ENCODE measurements at regions not wholly inside any gene's neighbourhood (a gene's known extent, or its start where the extent isn't known, plus 50 kb on each side); places are given as distances from the start of the nearest gene placed in this dataset.

DNA sequence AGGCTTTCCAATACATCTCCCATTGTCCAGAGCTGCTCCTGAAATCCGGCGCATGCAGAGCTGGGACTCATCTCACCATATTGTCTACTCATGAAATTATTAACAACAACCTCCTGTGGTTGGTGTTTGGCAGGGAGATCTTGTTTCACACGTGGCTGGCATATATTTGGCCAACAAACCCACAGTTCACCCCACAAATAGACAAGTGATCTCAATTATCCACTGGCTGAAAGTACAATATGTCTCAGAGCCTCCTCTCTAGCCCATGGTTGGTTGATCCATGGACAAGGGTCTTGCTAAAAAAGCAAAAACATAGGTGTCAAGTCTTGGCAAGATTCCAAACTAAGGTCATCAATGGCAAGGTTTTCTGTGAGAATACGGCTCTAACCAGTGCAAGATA, 386.9 kb downstream of the ETS1 start:
- Histone ChIP-seq H3K27me3 (ENCODE audit: control insufficient read depth in 1 of 2, insufficient read depth in 2 of 2, low read length in 1 of 2) (peaks cover 0 to 2% of the 10 kb centered on the region in 2 donors), H3K4me3 (ENCODE audit: low read length in 2 of 2) (no peak overlapping the region), H3K27ac (ENCODE audit: low read depth in 1 of 2, low read length in 2 of 2) (no peak overlapping the region), H3K4me1 (ENCODE audit: control insufficient read depth in 1 of 2, insufficient read depth in 2 of 2, low read length in 2 of 2) (no peaks in the 10 kb centered on the region), H3K36me3 (ENCODE audit: control insufficient read depth in 1 of 2, insufficient read depth in 2 of 2, low read length in 1 of 2) (no peaks in the 10 kb centered on the region), H3K9me3 (ENCODE audit: control insufficient read depth, low read length) (no peaks in the 10 kb centered on the region)
- ATAC-seq (ENCODE audit: low FRiP score) (no peak), DNase-seq (no peak)
- intact Hi-C loops (cut with DNase I): no loop called here
- WGBS, 2 donors: 72 to 79% methylated on average over 4 of the region's 4 CpGs

DNA sequence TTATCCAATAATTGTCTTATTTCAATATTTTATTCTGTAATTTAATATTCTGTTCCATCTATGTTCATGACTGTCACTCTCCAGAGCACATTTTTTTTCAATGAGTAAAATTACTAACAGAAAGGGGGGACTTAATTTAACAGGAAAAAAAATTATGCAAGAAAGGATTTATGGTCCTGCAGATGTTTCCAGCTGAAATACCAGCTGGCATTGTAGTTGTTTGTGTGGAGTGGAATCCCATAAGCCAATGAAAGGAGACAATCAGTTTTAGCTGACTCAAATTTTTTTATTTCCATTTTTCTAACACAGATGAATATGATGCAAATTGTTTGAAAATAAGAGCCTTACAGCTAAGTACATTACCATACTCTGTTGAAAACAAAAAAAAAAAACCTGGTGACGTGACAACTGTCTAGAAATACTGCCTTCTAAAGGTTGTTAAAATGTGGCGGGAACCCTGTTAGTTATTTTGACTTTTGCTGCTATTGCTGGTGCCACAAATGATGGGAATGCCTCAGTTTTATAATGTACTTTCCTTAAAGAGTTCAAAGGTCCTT, 389.1 kb downstream of the ETS1 start:
- Histone ChIP-seq H3K9me3 (ENCODE audit: control insufficient read depth, low read length) (no peaks in the 10 kb centered on the region), H3K4me3 (ENCODE audit: low read length in 2 of 2) (no peak overlapping the region), H3K36me3 (ENCODE audit: control insufficient read depth in 1 of 2, insufficient read depth in 2 of 2, low read length in 1 of 2) (no peaks in the 10 kb centered on the region), H3K4me1 (ENCODE audit: control insufficient read depth in 1 of 2, insufficient read depth in 2 of 2, low read length in 2 of 2) (no peaks in the 10 kb centered on the region), H3K27ac (ENCODE audit: low read depth in 1 of 2, low read length in 2 of 2) (no peak overlapping the region), H3K27me3 (ENCODE audit: control insufficient read depth in 1 of 2, insufficient read depth in 2 of 2, low read length in 1 of 2) (peaks cover 0 to 2% of the 10 kb centered on the region in 2 donors)
- ATAC-seq (ENCODE audit: low FRiP score) (no peak), DNase-seq (no peak)
- 88 to 89% methylated on average over 2 of the region's 2 CpGs for WGBS, 2 donors
- intact Hi-C loops (cut with DNase I): no loop called here

DNA sequence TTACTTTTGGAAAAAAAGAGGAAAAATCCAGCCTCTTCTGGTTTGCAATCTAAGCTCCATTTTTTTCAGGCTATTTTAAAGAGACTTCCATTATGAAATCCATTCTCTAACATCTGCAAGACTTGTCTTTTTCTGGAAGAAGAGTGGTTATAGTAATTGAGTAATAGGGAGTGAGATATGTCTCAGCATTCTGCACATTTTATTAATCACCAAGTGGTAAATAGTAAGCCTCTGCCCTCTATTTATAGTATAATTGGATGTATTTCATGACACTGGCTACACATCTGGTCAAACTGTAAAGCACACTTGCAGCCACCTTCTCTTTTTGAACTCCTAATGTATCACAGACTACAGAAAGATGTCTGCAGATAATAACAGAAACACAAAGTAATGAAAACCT, 391.1 kb downstream of the ETS1 start:
- DNase-seq: no peak
- no peak overlapping the region for H3K4me3 ChIP-seq (ENCODE audit: low read length in 2 of 2)
- H3K27me3 ChIP-seq (ENCODE audit: control insufficient read depth in 1 of 2, insufficient read depth in 2 of 2, low read length in 1 of 2): peaks cover 0 to 2% of the 10 kb centered on the region in 2 donors
- H3K36me3 ChIP-seq (ENCODE audit: control insufficient read depth in 1 of 2, insufficient read depth in 2 of 2, low read length in 1 of 2): no peaks in the 10 kb centered on the region
- intact Hi-C loops (cut with DNase I): no loop called here
- no peak for ATAC-seq (ENCODE audit: low FRiP score)
- no peak overlapping the region for H3K27ac ChIP-seq (ENCODE audit: low read depth in 1 of 2, low read length in 2 of 2)
- H3K9me3 ChIP-seq (ENCODE audit: control insufficient read depth, low read length): no peaks in the 10 kb centered on the region
- no peaks in the 10 kb centered on the region for H3K4me1 ChIP-seq (ENCODE audit: control insufficient read depth in 1 of 2, insufficient read depth in 2 of 2, low read length in 2 of 2)

DNA sequence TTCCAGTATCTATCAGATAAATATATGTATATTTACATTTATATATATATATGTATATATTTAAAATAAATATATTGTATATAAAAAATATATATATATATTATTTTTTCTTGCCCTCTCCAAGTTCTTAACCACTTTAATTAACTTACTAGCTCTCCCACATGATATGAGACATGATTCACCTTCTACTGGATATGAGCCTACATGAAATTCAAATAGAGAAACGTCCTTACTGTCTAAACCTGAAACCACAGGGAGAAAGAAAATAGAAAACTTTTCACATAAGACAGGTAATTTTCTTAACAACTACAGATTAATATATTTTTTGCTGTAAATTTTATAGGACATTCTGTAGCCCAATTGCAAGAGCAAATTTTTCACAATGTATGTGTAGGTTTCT, 391.6 kb downstream of the ETS1 start:
- Histone ChIP-seq H3K36me3 (ENCODE audit: control insufficient read depth in 1 of 2, insufficient read depth in 2 of 2, low read length in 1 of 2) (no peaks in the 10 kb centered on the region), H3K4me3 (ENCODE audit: low read length in 2 of 2) (no peak overlapping the region), H3K9me3 (ENCODE audit: control insufficient read depth, low read length) (no peaks in the 10 kb centered on the region), H3K27me3 (ENCODE audit: control insufficient read depth in 1 of 2, insufficient read depth in 2 of 2, low read length in 1 of 2) (peaks cover 0 to 1% of the 10 kb centered on the region in 2 donors), H3K4me1 (ENCODE audit: control insufficient read depth in 1 of 2, insufficient read depth in 2 of 2, low read length in 2 of 2) (no peaks in the 10 kb centered on the region), H3K27ac (ENCODE audit: low read depth in 1 of 2, low read length in 2 of 2) (no peak overlapping the region)
- 75 to 89% methylated on average over 1 of the region's 1 CpG for WGBS, 2 donors
- DNase-seq (no peak), ATAC-seq (ENCODE audit: low FRiP score) (no peak)
- intact Hi-C loops (cut with DNase I): no loop called here

DNA sequence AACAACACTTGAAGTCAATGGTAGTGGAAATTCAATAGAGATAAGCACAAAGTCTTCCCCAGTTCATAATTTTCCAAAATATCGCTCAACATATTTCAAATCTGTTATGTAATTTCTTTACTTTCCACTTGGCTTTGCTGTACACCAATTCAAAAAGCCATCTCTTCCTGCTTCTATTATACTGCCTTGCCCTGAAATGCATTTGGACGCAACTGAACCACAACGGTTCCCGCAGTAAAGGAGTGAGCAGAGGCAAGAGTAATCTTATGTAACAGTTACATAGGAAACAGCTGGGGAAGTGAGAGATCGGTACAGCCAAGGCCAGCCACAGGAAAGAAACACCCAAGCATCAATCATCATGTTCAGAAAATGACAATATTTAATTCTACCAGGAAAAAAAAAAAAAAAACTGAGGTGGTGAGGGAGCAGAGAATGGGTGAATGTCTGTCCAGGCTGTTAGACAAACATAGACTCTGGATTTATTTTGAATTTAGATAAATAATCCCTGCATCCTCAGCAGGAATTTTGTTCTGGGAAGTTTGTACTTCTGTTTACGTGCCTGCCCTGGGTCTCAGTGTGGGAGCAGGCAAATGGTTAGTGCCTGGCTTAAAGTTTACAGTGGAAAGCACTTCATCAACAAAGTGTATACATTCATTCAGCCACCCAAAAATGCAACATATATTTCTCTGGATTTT, 392.2 kb downstream of the ETS1 start:
- H3K27ac ChIP-seq (ENCODE audit: low read depth in 1 of 2, low read length in 2 of 2): no peak overlapping the region
- no peaks in the 10 kb centered on the region for H3K4me1 ChIP-seq (ENCODE audit: control insufficient read depth in 1 of 2, insufficient read depth in 2 of 2, low read length in 2 of 2)
- no peak overlapping the region for H3K4me3 ChIP-seq (ENCODE audit: low read length in 2 of 2)
- no peaks in the 10 kb centered on the region for H3K27me3 ChIP-seq (ENCODE audit: control insufficient read depth in 1 of 2, insufficient read depth in 2 of 2, low read length in 1 of 2)
- ATAC-seq (ENCODE audit: low FRiP score): peak; percentile 75
- no peaks in the 10 kb centered on the region for H3K9me3 ChIP-seq (ENCODE audit: control insufficient read depth, low read length)
- H3K36me3 ChIP-seq (ENCODE audit: control insufficient read depth in 1 of 2, insufficient read depth in 2 of 2, low read length in 1 of 2): no peaks in the 10 kb centered on the region
- 46 to 54% methylated on average over 6 of the region's 6 CpGs for whole genome bisulfite sequencing, 2 donors
- no peak for DNase-seq
- intact Hi-C loops (cut with DNase I): no loop called here

DNA sequence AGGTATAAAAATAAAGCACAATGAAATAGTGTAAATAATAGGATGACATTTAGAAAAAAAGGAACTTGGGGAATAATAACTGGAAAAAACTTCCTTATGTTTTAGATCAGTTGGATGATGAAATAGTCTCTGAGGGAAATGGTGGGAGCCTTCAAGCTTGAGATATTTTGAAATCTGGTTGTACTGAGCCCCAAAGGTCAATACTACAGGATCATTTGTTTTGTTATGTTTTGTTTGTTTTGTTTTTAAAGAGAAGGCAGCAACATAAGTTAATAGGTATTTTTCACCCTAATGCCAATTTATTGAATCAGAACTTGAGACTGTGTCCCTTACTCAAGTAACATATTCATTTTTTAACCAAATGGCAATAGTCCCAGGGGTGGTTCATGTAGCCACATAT, 393.1 kb downstream of the ETS1 start:
- intact Hi-C loops (cut with DNase I): no loop called here
- no peaks in the 10 kb centered on the region for H3K9me3 ChIP-seq (ENCODE audit: control insufficient read depth, low read length)
- H3K36me3 ChIP-seq (ENCODE audit: control insufficient read depth in 1 of 2, insufficient read depth in 2 of 2, low read length in 1 of 2): no peaks in the 10 kb centered on the region
- no peaks in the 10 kb centered on the region for H3K27me3 ChIP-seq (ENCODE audit: control insufficient read depth in 1 of 2, insufficient read depth in 2 of 2, low read length in 1 of 2)
- no peak for ATAC-seq (ENCODE audit: low FRiP score)
- no peaks in the 10 kb centered on the region for H3K4me1 ChIP-seq (ENCODE audit: control insufficient read depth in 1 of 2, insufficient read depth in 2 of 2, low read length in 2 of 2)
- H3K4me3 ChIP-seq (ENCODE audit: low read length in 2 of 2): no peak overlapping the region
- H3K27ac ChIP-seq (ENCODE audit: low read depth in 1 of 2, low read length in 2 of 2): no peak overlapping the region
- DNase-seq: no peak

DNA sequence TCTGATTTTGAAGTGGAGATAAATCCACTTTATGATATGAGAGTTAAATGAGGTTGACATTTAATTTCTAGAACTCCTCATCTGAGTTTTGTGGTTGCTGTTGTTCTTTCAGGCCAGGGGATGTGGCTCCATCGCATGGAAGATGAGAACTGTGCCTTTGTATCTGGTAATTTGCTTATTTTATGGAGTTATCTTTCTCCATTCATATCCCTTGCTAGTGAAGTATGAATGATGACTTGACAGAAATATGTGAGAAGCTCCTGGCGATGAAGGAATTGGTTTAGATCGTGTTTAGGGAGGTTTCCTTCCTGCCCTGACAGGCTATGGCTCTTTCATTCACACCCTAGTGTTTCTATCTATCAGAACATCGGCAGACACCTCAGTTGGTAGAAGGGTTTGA, 393.7 kb downstream of the ETS1 start:
- no peak overlapping the region for H3K27ac ChIP-seq (ENCODE audit: low read depth in 1 of 2, low read length in 2 of 2)
- no peaks in the 10 kb centered on the region for H3K27me3 ChIP-seq (ENCODE audit: control insufficient read depth in 1 of 2, insufficient read depth in 2 of 2, low read length in 1 of 2)
- DNase-seq: no peak
- no peak for ATAC-seq (ENCODE audit: low FRiP score)
- no peak overlapping the region for H3K4me3 ChIP-seq (ENCODE audit: low read length in 2 of 2)
- intact Hi-C loops (cut with DNase I): no loop called here
- H3K4me1 ChIP-seq (ENCODE audit: control insufficient read depth in 1 of 2, insufficient read depth in 2 of 2, low read length in 2 of 2): no peaks in the 10 kb centered on the region
- no peaks in the 10 kb centered on the region for H3K36me3 ChIP-seq (ENCODE audit: control insufficient read depth in 1 of 2, insufficient read depth in 2 of 2, low read length in 1 of 2)
- WGBS, 2 donors: 84 to 89% methylated on average over 4 of the region's 4 CpGs
- no peaks in the 10 kb centered on the region for H3K9me3 ChIP-seq (ENCODE audit: control insufficient read depth, low read length)

DNA sequence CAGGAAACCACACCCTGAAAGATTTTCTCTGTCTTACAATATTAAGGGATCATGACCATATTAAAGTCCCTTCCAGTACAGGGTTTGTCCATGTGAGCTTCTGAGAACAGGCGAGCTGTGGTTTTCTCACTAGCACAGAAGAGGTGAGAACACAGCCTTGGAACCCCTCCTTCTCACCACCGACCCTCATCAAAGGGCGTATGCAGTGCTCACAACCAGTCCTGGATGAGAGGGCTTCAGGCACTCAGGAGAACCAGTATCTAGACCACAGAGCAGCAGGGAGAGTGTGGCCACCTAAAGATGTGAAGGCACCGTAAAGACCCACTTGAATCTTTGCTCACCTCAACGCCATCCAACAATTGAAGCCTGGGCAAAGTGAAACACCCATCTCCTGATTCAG, 397.0 kb downstream of the ETS1 start:
- DNase-seq (no peak), ATAC-seq (ENCODE audit: low FRiP score) (no peak)
- Histone ChIP-seq H3K27me3 (ENCODE audit: control insufficient read depth in 1 of 2, insufficient read depth in 2 of 2, low read length in 1 of 2) (no peaks in the 10 kb centered on the region), H3K9me3 (ENCODE audit: control insufficient read depth, low read length) (no peaks in the 10 kb centered on the region), H3K4me3 (ENCODE audit: low read length in 2 of 2) (no peak overlapping the region), H3K27ac (ENCODE audit: low read depth in 1 of 2, low read length in 2 of 2) (no peak overlapping the region), H3K36me3 (ENCODE audit: control insufficient read depth in 1 of 2, insufficient read depth in 2 of 2, low read length in 1 of 2) (no peaks in the 10 kb centered on the region), H3K4me1 (ENCODE audit: control insufficient read depth in 1 of 2, insufficient read depth in 2 of 2, low read length in 2 of 2) (no peaks in the 10 kb centered on the region)
- intact Hi-C loops (cut with DNase I): no loop called here
- 97 to 99% methylated on average over 5 of the region's 5 CpGs for WGBS, 2 donors

DNA sequence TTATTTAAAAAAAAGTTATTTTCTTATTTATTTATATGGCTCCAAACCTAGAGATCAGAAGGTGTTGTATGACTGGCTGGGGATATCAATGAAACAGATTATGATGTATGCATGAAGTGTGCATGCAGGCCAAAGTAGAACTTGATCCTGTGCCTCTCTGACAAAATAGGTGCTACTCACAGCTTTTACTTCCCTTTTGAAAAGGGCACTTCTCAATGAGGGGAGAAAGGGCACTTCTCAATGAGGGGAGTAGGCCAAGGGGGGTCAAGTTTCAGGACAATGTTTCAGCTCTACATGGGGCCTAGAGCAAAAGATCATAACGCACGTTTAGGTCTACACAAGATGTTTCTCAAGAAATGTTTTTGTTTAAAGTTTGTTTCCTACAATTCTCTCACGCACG, 397.5 kb downstream of the ETS1 start:
- Histone ChIP-seq H3K4me1 (ENCODE audit: control insufficient read depth in 1 of 2, insufficient read depth in 2 of 2, low read length in 2 of 2) (no peaks in the 10 kb centered on the region), H3K36me3 (ENCODE audit: control insufficient read depth in 1 of 2, insufficient read depth in 2 of 2, low read length in 1 of 2) (no peaks in the 10 kb centered on the region), H3K9me3 (ENCODE audit: control insufficient read depth, low read length) (peaks cover under 1% of the 10 kb centered on the region), H3K27ac (ENCODE audit: low read depth in 1 of 2, low read length in 2 of 2) (no peak overlapping the region), H3K4me3 (ENCODE audit: low read length in 2 of 2) (no peak overlapping the region), H3K27me3 (ENCODE audit: control insufficient read depth in 1 of 2, insufficient read depth in 2 of 2, low read length in 1 of 2) (no peaks in the 10 kb centered on the region)
- ATAC-seq (ENCODE audit: low FRiP score) (no peak), DNase-seq (no peak)
- WGBS, 2 donors: 91 to 96% methylated on average over 4 of the region's 4 CpGs
- intact Hi-C loops (cut with DNase I): no loop called here
